IMR-90 (cell line): ENCODE measurements at regions not wholly inside any gene's neighbourhood (a gene's known extent, or its start where the extent isn't known, plus 50 kb on each side); places are given as distances from the start of the nearest gene placed in this dataset.

Source experiments
- ATAC-seq: fragments of 200-7000 bp; cut with Tn5 transposase; 2 replicates; pipeline ENCODE4 v1.9.1; 2020; ENCODE audit warnings: low read depth, mild to moderate bottlenecking, moderate library complexity
- BruUV-seq: library from RNA; stranded (reverse); fragments of 400-500 nt; replicated peaks from 2 replicates; lab custom pipeline; 2021; lab: Mats Ljungman, UMichigan
- CTCF ChIA-PET: fragments of 300-600 bp; formaldehyde crosslinking; extraction: SDS; loops from one replicate; lab custom pipeline; 2021; ENCODE audit warnings: antibody characterized with exemption; lab: Yijun Ruan, JAX
- POLR2A ChIA-PET: fragments of 300-600 bp; sonication (Branson Sonifier 250); formaldehyde crosslinking; loops from one replicate; lab custom pipeline; 2022; ENCODE audit warnings: antibody characterized with exemption; ENCODE audit not compliant: unreplicated experiment; lab: Charles Lee
- DNase-seq: peaks from one replicate; pipeline ENCODE4 v3.0.0; 2013
- H2AFZ ChIP-seq: replicated peaks from 2 replicates; pipeline ENCODE3; 2013; ENCODE audit warnings: low read length, mild to moderate bottlenecking; ENCODE audit not compliant: poor library complexity
- H2AK5ac ChIP-seq: 2 replicates; pipeline ENCODE4 v1.6.1; 2013; ENCODE audit warnings: low read depth, low read length, inconsistent platforms
- H2AK9ac ChIP-seq: replicated peaks from 2 replicates; pipeline ENCODE3; 2013; ENCODE audit warnings: mild to moderate bottlenecking, low read depth, low read length, moderate library complexity; ENCODE audit not compliant: poor library complexity
- H2BK120ac ChIP-seq: 2 replicates; pipeline ENCODE4 v1.6.1; 2013; ENCODE audit warnings: low read depth, low read length, inconsistent platforms
- H2BK15ac ChIP-seq: 3 replicates; pipeline ENCODE4 v1.6.1; 2013; ENCODE audit warnings: low read depth, low read length, inconsistent platforms
- H2BK20ac ChIP-seq: 2 replicates; pipeline ENCODE4 v1.6.1; 2013; ENCODE audit warnings: low read depth, mild to moderate bottlenecking, inconsistent platforms, low read length, moderate library complexity
- H2BK5ac ChIP-seq: 2 replicates; pipeline ENCODE4 v1.6.1; 2013; ENCODE audit warnings: mild to moderate bottlenecking, low read depth, low read length, inconsistent platforms; ENCODE audit not compliant: poor library complexity, severe bottlenecking
- H3K14ac ChIP-seq: replicated peaks from 2 replicates; pipeline ENCODE4 v1.6.1; 2013; ENCODE audit warnings: low read depth, low read length, inconsistent platforms
- H3K18ac ChIP-seq: 2 replicates; pipeline ENCODE4 v1.6.1; 2013; ENCODE audit warnings: low read depth, low read length, control low read depth
- H3K23ac ChIP-seq: 2 replicates; pipeline ENCODE4 v1.6.1; 2013; ENCODE audit warnings: low read depth, low read length, inconsistent platforms
- H3K27ac ChIP-seq: 2 replicates; pipeline ENCODE4 v1.5.1; 2013; ENCODE audit warnings: mild to moderate bottlenecking, control low read depth, low read length; ENCODE audit not compliant: insufficient read depth
- H3K27me3 ChIP-seq: 2 replicates; pipeline ENCODE4 v1.6.1; 2013; ENCODE audit warnings: low read length; ENCODE audit not compliant: control insufficient read depth, insufficient read depth
- H3K36me3 ChIP-seq: 2 replicates; pipeline ENCODE4 v1.6.1; 2013; ENCODE audit warnings: low read length, mixed read lengths; ENCODE audit not compliant: control insufficient read depth, insufficient read depth
- H3K4ac ChIP-seq: 2 replicates; pipeline ENCODE4 v1.6.1; 2013; ENCODE audit warnings: low read depth, low read length, inconsistent platforms
- H3K4me1 ChIP-seq: 2 replicates; pipeline ENCODE4 v1.6.1; 2013; ENCODE audit warnings: low read length, mixed read lengths; ENCODE audit not compliant: control insufficient read depth, insufficient read depth
- H3K4me2 ChIP-seq: 2 replicates; pipeline ENCODE4 v1.6.1; 2013; ENCODE audit warnings: low read depth, mild to moderate bottlenecking, control low read depth, low read length, moderate library complexity
- H3K4me3 ChIP-seq: 2 replicates; pipeline ENCODE4 v1.5.1; 2013; ENCODE audit warnings: low read depth, mild to moderate bottlenecking, control low read depth, low read length, moderate library complexity; ENCODE audit not compliant: insufficient read depth
- H3K56ac ChIP-seq: 2 replicates; pipeline ENCODE4 v1.6.1; 2013; ENCODE audit warnings: low read length, inconsistent platforms; ENCODE audit not compliant: insufficient read depth; ENCODE audit errors: extremely low read depth
- H3K79me1 ChIP-seq, 2 experiments: 2 replicates each; pipeline ENCODE4 v1.6.1; 2013; ENCODE audit warnings: low read length in 2 of 2, inconsistent platforms in 1 of 2, low read depth in 1 of 2
- H3K9ac ChIP-seq: 2 replicates; pipeline ENCODE4 v1.6.1; 2013; ENCODE audit warnings: low read depth, low read length, control low read depth
- H3K9me1 ChIP-seq: 2 replicates; pipeline ENCODE4 v1.6.1; 2013; ENCODE audit warnings: low read length, inconsistent platforms; ENCODE audit not compliant: insufficient read depth
- H3K9me3 ChIP-seq: 2 replicates; pipeline ENCODE4 v1.6.1; 2013; ENCODE audit warnings: low read length; ENCODE audit not compliant: control insufficient read depth, insufficient read depth
- H4K20me1 ChIP-seq: 2 replicates; pipeline ENCODE4 v1.6.1; 2013; ENCODE audit warnings: low read length, inconsistent platforms; ENCODE audit not compliant: insufficient read depth
- H4K5ac ChIP-seq: 2 replicates; pipeline ENCODE4 v1.6.1; 2013; ENCODE audit warnings: mild to moderate bottlenecking, low read depth, low read length, control low read depth
- H4K8ac ChIP-seq, 2 experiments: 2 replicates each; pipeline ENCODE4 v1.6.1; 2013; ENCODE audit warnings: low read depth in 2 of 2, low read length in 2 of 2, control low read depth in 1 of 2, inconsistent platforms in 1 of 2
- H4K91ac ChIP-seq: 2 replicates; pipeline ENCODE4 v1.6.1; 2013; ENCODE audit warnings: low read depth, low read length, inconsistent platforms; ENCODE audit not compliant: insufficient read depth
- CHD1 ChIP-seq: IDR thresholded peaks from 2 replicates; pipeline ENCODE4 v1.6.1; 2012; ENCODE audit warnings: low read depth, low read length, improper control_type of control experiment
- MAFK ChIP-seq: IDR thresholded peaks from 2 replicates; pipeline ENCODE4 v1.6.1; 2012; ENCODE audit warnings: low read depth, low read length, improper control_type of control experiment
- MAZ ChIP-seq: IDR thresholded peaks from 2 replicates; pipeline ENCODE4 v1.6.1; 2012; ENCODE audit warnings: low read depth, mild to moderate bottlenecking, low read length, improper control_type of control experiment, moderate library complexity, borderline replicate concordance
- RCOR1 ChIP-seq: IDR thresholded peaks from 2 replicates; pipeline ENCODE4 v1.6.1; 2012; ENCODE audit warnings: mild to moderate bottlenecking, low read length, improper control_type of control experiment; ENCODE audit not compliant: insufficient replicate concordance
- WGBS, 2 experiments: methylation state at CpG; one replicate each; pipeline versions ENCODE4 v1.1.5 to v1.1.7; 2013; ENCODE audit warnings: missing lambda C conversion rate in 2 of 2; ENCODE audit not compliant: insufficient read length in 1 of 2; ENCODE audit errors: extremely low coverage in 2 of 2; 5-methylcytosine and 5-hydroxymethylcytosine counted together
- dilution Hi-C: fragments of 300-500 bp; cut with HindIII; formaldehyde crosslinking; loops from one replicate; pipeline ENCODE4 v1.14.3; 2018; ENCODE audit warnings: low sequenced_read_pairs; ENCODE audit not compliant: unreplicated experiment
- in situ Hi-C: fragments of 300-500 bp; cut with MboI; formaldehyde crosslinking; loops from 3 replicates; pipeline ENCODE4 v1.14.3; 2019; ENCODE audit warnings: low sequenced_read_pairs, inconsistent platforms, mixed read lengths
- intact Hi-C: fragments of 100-400 bp; cut with micrococcal nuclease; formaldehyde crosslinking; loops from 2 replicates; pipeline ENCODE4 v1.10.0; 2022

DNA sequence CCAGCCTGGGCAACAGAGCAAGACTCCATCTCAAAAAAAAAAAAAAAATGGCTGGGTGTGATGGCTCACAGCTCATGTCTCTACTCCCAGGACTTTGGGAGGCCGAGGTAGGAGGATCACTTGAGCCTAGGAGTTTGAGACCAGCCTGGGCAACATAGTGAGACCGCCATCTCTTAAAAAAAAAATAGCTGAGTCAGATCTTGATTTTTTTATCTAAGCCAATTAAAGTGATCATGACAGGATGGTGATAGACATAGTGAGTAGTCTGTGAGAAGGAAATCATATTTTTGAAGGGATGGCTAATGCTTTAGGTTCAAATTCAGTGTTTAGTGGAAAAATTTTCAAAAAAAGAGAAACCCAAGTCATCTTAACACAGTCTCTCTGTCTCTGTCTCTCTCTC, 114.6 kb upstream of the JARID2 start:
- WGBS, 2 experiments, result no CpG with 5 or more reads among the region's 2 CpGs
- H2BK20ac ChIP-seq, result no peak overlapping the region
- H3K9ac ChIP-seq, result no peak overlapping the region
- H2AK5ac ChIP-seq, result no peak overlapping the region
- no peak overlapping the region for H3K56ac ChIP-seq
- no peaks in the 10 kb centered on the region for H3K9me3 ChIP-seq
- no peaks in the 10 kb centered on the region for H3K36me3 ChIP-seq
- H3K4me1 ChIP-seq, result peaks cover 7% of the 10 kb centered on the region; the same call in 1 of the 2 replicates
- dilution Hi-C loops (no loop called here), in situ Hi-C loops (no loop called here), intact Hi-C loops (no loop called here)
- no peak for ATAC-seq
- H3K79me1 ChIP-seq, result no peaks in the 10 kb centered on the region
- no peak overlapping the region for H2AK9ac ChIP-seq
- H3K23ac ChIP-seq, result no peak overlapping the region
- no peak for TF ChIP-seq MAZ
- peak; percentile 76 for TF ChIP-seq MAFK
- TF ChIP-seq RCOR1, result no peak
- TF ChIP-seq CHD1, result no peak
- H3K14ac ChIP-seq, result no peak overlapping the region
- H4K20me1 ChIP-seq, result no peaks in the 10 kb centered on the region
- no peak overlapping the region for H4K8ac ChIP-seq
- H3K27me3 ChIP-seq, result no peaks in the 10 kb centered on the region
- BruUV-seq, result no TSS peak
- DNase-seq, result no peak
- CTCF ChIA-PET, result no interaction called here
- no peak overlapping the region for H3K18ac ChIP-seq
- no peak overlapping the region for H3K27ac ChIP-seq
- no peak overlapping the region for H3K4me2 ChIP-seq
- H4K91ac ChIP-seq, result no peak overlapping the region
- H2BK120ac ChIP-seq, result no peak overlapping the region
- H3K4ac ChIP-seq, result no peak overlapping the region
- POLR2A ChIA-PET, result interaction anchor here (0.7 kb wide), 1 partner anchor 41 kb away, joined by 3 read pairs; no protein-coding TSS in a partner anchor
- no peak overlapping the region for H4K5ac ChIP-seq
- H2AFZ ChIP-seq, result no peak overlapping the region
- no peak overlapping the region for H2BK5ac ChIP-seq
- H3K4me3 ChIP-seq, result no peak overlapping the region
- no peak overlapping the region for H2BK15ac ChIP-seq
- H3K9me1 ChIP-seq, result no peaks in the 10 kb centered on the region
